Erythroblast (primary cell): ENCODE measurements at regions not wholly inside any gene's neighbourhood (a gene's known extent, or its start where the extent isn't known, plus 50 kb on each side); places are given as distances from the start of the nearest gene placed in this dataset.

Experiments
- DNase-seq, 2 experiments: peaks; one replicate each; lab custom pipeline; 2025; lab: John Stamatoyannopoulos, UW
- GATA1 ChIP-seq: IDR thresholded peaks from 2 replicates; pipeline ENCODE4 v1.6.1; 2011; ENCODE audit warnings: low read depth, mild to moderate bottlenecking, control low read depth, low read length, moderate library complexity
- POLR2A ChIP-seq: IDR thresholded peaks from 2 replicates; pipeline ENCODE4 v1.6.1; 2011; ENCODE audit warnings: mild to moderate bottlenecking, low read length

- DNase-seq, result no peak
Measured at GRCh38 chr10:108445746-108446145, 1281.2 kb upstream of the SORCS1 start.

GRCh38 chr10:108443636-108444035, 1279.1 kb upstream of the SORCS1 start:
- TF ChIP-seq GATA1 (no peak), POLR2A (no peak)
- no peak for DNase-seq

More at GRCh38 chr10:108445746-108446145, 1281.2 kb upstream of the SORCS1 start:
- no peak for TF ChIP-seq GATA1
- TF ChIP-seq POLR2A, result no peak

GRCh38 chr10:108439397-108439796, 1274.9 kb upstream of the SORCS1 start:
- no peak for TF ChIP-seq GATA1
- TF ChIP-seq POLR2A, result no peak
- DNase-seq, result no peak

- peak; percentile 35 to 63 for DNase-seq
- TF ChIP-seq POLR2A, result no peak
- no peak for TF ChIP-seq GATA1
Measured at GRCh38 chr10:108436096-108436495, 1271.6 kb upstream of the SORCS1 start.

GRCh38 chr10:108434559-108435252, 1270.2 kb upstream of the SORCS1 start:
- TF ChIP-seq POLR2A (no peak), GATA1 (no peak)
- DNase-seq, result peak in 1 of 2 experiments; percentile 6

- DNase-seq, result peak; percentile 51 to 56
- TF ChIP-seq GATA1 (no peak), POLR2A (no peak)
Measured at GRCh38 chr10:108427146-108427545, 1262.6 kb upstream of the SORCS1 start.

- no peak for DNase-seq
- no peak for TF ChIP-seq GATA1
- no peak for TF ChIP-seq POLR2A
Measured at GRCh38 chr10:108425283-108425964, 1260.9 kb upstream of the SORCS1 start.

GRCh38 chr10:108424656-108425055, 1260.2 kb upstream of the SORCS1 start:
- DNase-seq, result peak; percentile 4 to 9

GRCh38 chr10:108422286-108422685, 1257.8 kb upstream of the SORCS1 start:
- no peak for TF ChIP-seq POLR2A
- no peak for TF ChIP-seq GATA1
- no peak for DNase-seq

More at GRCh38 chr10:108424656-108425055, 1260.2 kb upstream of the SORCS1 start:
- TF ChIP-seq POLR2A (no peak), GATA1 (no peak)

GRCh38 chr10:108421266-108421665, 1256.8 kb upstream of the SORCS1 start:
- DNase-seq, result peak; percentile 65 to 69
- TF ChIP-seq POLR2A (no peak), GATA1 (no peak)

- no peak for DNase-seq
- TF ChIP-seq GATA1 (no peak), POLR2A (no peak)
Measured at GRCh38 chr10:108413954-108414353, 1249.4 kb upstream of the SORCS1 start.

- no peak for DNase-seq
- TF ChIP-seq POLR2A (no peak), GATA1 (no peak)
Measured at GRCh38 chr10:108412323-108412722, 1247.8 kb upstream of the SORCS1 start.

- DNase-seq, result peak; percentile 21 to 32
- TF ChIP-seq GATA1, result no peak
- no peak for TF ChIP-seq POLR2A
Measured at GRCh38 chr10:108411894-108412293, 1247.4 kb upstream of the SORCS1 start.

GRCh38 chr10:108411206-108411605, 1246.7 kb upstream of the SORCS1 start:
- DNase-seq, result peak; percentile 46 to 84
- TF ChIP-seq POLR2A (no peak), GATA1 (no peak)
